K562 (cell line): ENCODE measurements at regions not wholly inside any gene's neighbourhood (a gene's known extent, or its start where the extent isn't known, plus 50 kb on each side); places are given as distances from the start of the nearest gene placed in this dataset.

Experiments
- ATAC-seq: fragments of 200-7000 bp; cut with Tn5 transposase; 3 replicates; pipeline ENCODE4 v1.9.1; 2020; ENCODE audit warnings: moderate library complexity
- BruUV-seq: library from RNA; stranded (reverse); fragments of 400-500 nt; replicated peaks from 2 replicates; lab custom pipeline; 2021; lab: Mats Ljungman, UMichigan
- CTCF ChIA-PET: fragments of 300-600 bp; formaldehyde crosslinking; extraction: SDS; loops from one replicate; lab custom pipeline; 2021; ENCODE audit warnings: low intra/inter-chr PET ratio; lab: Yijun Ruan, JAX
- POLR2A ChIA-PET: fragments of 300-600, 350-650 bp; sonication (Branson Sonifier 250); formaldehyde crosslinking; extraction: SDS; loops from one replicate; lab custom pipeline; 2021; ENCODE audit warnings: antibody characterized with exemption, inconsistent platforms; lab: Yijun Ruan, JAX
- DNase-seq, 4 experiments: peaks; one replicate each; pipeline versions ENCODE4 v3.0.0 to v3.0.0-alpha.2; 2011 to 2018; ENCODE audit warnings: low spot score in 3 of 4, mixed read lengths in 3 of 4; ENCODE audit errors: extremely low read depth in 1 of 4
- FAIRE-seq: peaks from 2 replicates; lab custom pipeline; 2011; peaks lifted over from hg19 to GRCh38; lab: Jason Lieb, UNC
- H2AFZ ChIP-seq: 2 replicates; pipeline ENCODE4 v1.6.0; 2011; ENCODE audit warnings: low read depth, low read length, control low read depth, inconsistent platforms
- H3K27ac ChIP-seq: fragments of 200-600 bp; 3 replicates; pipeline ENCODE4 v1.8.0; 2011; ENCODE audit warnings: low read depth, mild to moderate bottlenecking, control low read depth, inconsistent platforms, low read length, moderate library complexity, mixed read lengths; ENCODE audit errors: extremely low read depth
- H3K27me3 ChIP-seq, 2 experiments: fragments of 300-600 bp in 1 of 2; 2 replicates in 1 of 2; 3 replicates in 1 of 2; pipeline versions ENCODE4 v1.6.0 to v1.8.0; 2011; ENCODE audit warnings: inconsistent platforms in 2 of 2, low read length in 2 of 2, mild to moderate bottlenecking in 1 of 2, mixed read lengths in 1 of 2, moderate library complexity in 1 of 2; ENCODE audit not compliant: control insufficient read depth in 2 of 2, insufficient read depth in 2 of 2
- H3K36me3 ChIP-seq: fragments of 300-600 bp; 3 replicates; pipeline ENCODE4 v1.8.0; 2011; ENCODE audit warnings: mild to moderate bottlenecking, low read length, inconsistent platforms; ENCODE audit not compliant: control insufficient read depth, insufficient read depth
- H3K4me1 ChIP-seq, 2 experiments: fragments of 200-600 bp in 1 of 2; replicated peaks in 1 of 2; 2 replicates in 1 of 2; 3 replicates in 1 of 2; pipeline versions ENCODE4 v1.5.1 to v1.8.0; 2011; ENCODE audit warnings: inconsistent platforms in 2 of 2, low read length in 2 of 2, mild to moderate bottlenecking in 1 of 2, mixed read lengths in 1 of 2, moderate library complexity in 1 of 2; ENCODE audit not compliant: control insufficient read depth in 2 of 2, insufficient read depth in 2 of 2
- H3K4me2 ChIP-seq: 2 replicates; pipeline ENCODE4 v1.6.1; 2011; ENCODE audit warnings: low read length, control low read depth, inconsistent platforms, mixed read lengths; ENCODE audit not compliant: insufficient read depth
- H3K4me3 ChIP-seq: fragments of 200-600 bp; sonication (generic), shearing (Covaris generic); 2 replicates; pipeline ENCODE4 v1.5.1; 2016; ENCODE audit warnings: control low read depth, inconsistent platforms
- H3K79me2 ChIP-seq: fragments of 200-600 bp; 3 replicates; pipeline ENCODE4 v1.8.0; 2011; ENCODE audit warnings: low read length, inconsistent platforms; ENCODE audit not compliant: control insufficient read depth, insufficient read depth
- H3K9ac ChIP-seq, 2 experiments: 2 replicates each; pipeline versions ENCODE4 v1.6.0 to v1.6.1; 2011; ENCODE audit warnings: low read depth in 2 of 2, low read length in 2 of 2, control low read depth in 1 of 2, inconsistent platforms in 1 of 2, mild to moderate bottlenecking in 1 of 2, mixed read lengths in 1 of 2; ENCODE audit not compliant: insufficient read depth in 1 of 2
- H3K9me1 ChIP-seq: one replicate; pipeline ENCODE4 v1.6.0; 2011; ENCODE audit warnings: inconsistent platforms, mild to moderate bottlenecking, low read length, moderate library complexity; ENCODE audit not compliant: control insufficient read depth, insufficient read depth
- H3K9me3 ChIP-seq: replicated peaks from 2 replicates; pipeline ENCODE4 v1.5.1; 2011; ENCODE audit warnings: low read depth, low read length, inconsistent platforms; ENCODE audit not compliant: control insufficient read depth, insufficient read depth
- H4K20me1 ChIP-seq: replicated peaks from 2 replicates; pipeline ENCODE4 v1.6.1; 2011; ENCODE audit warnings: low read length, inconsistent platforms, mixed read lengths; ENCODE audit not compliant: control insufficient read depth, insufficient read depth
- FOXP1 ChIP-seq: sonication (generic); formaldehyde crosslinking; IDR thresholded peaks from 2 replicates; pipeline ENCODE4 v1.8.0; 2022; ENCODE audit warnings: mild to moderate bottlenecking, missing genetic modification reagents
- HCFC1 ChIP-seq: IDR thresholded peaks from 2 replicates; pipeline ENCODE4 v1.6.1; 2012; ENCODE audit warnings: low read depth, low read length, improper control_type of control experiment
- JUN ChIP-seq, 2 experiments: sonication (generic) in 1 of 2; formaldehyde crosslinking in 1 of 2; IDR thresholded peaks; 2 replicates each; pipeline versions ENCODE4 v1.6.1 to v1.8.0; 2012 to 2022; ENCODE audit warnings: borderline replicate concordance in 2 of 2, mild to moderate bottlenecking in 2 of 2, improper control_type of control experiment in 1 of 2, low read depth in 1 of 2, low read length in 1 of 2, missing genetic modification reagents in 1 of 2
- MCM7 ChIP-seq, 2 experiments: fragments of 450-650 bp; IDR thresholded peaks; 2 replicates each; pipeline ENCODE4 v1.6.1; 2016 to 2018
- NR4A1 ChIP-seq, 2 experiments: fragments of 250-450 bp in 1 of 2; fragments of 450-650 bp in 1 of 2; sonication (Bioruptor Pico) in 1 of 2; IDR thresholded peaks; 2 replicates each; pipeline versions ENCODE4 v1.4.0 to v1.6.1; 2016 to 2020; ENCODE audit warnings: mild to moderate bottlenecking in 2 of 2, missing compliant biosample characterization in 1 of 2, missing genetic modification characterization in 1 of 2, moderate library complexity in 1 of 2
- PTRF ChIP-seq: fragments of 450-650 bp; IDR thresholded peaks from 2 replicates; pipeline ENCODE4 v1.6.1; 2016; ENCODE audit warnings: mild to moderate bottlenecking, missing genetic modification characterization, missing compliant biosample characterization
- SNRNP70 ChIP-seq: fragments of 200-400 bp; formaldehyde crosslinking; optimal IDR thresholded peaks from 2 replicates; pipeline ENCODE3; 2017; ENCODE audit warnings: low read depth, low read length
- SREBF2 ChIP-seq: sonication (generic); formaldehyde crosslinking; IDR thresholded peaks from 2 replicates; pipeline ENCODE4 v1.4.0; 2020; ENCODE audit warnings: mild to moderate bottlenecking, missing genetic modification reagents
- TAF9B ChIP-seq: fragments of 450-650 bp; IDR thresholded peaks from 2 replicates; pipeline ENCODE4 v1.6.1; 2018; ENCODE audit warnings: mild to moderate bottlenecking; ENCODE audit not compliant: partially characterized antibody
- TBP ChIP-seq: optimal IDR thresholded peaks from 2 replicates; pipeline ENCODE3; 2011; ENCODE audit warnings: low read depth, low read length, improper control_type of control experiment
- ZBTB8A ChIP-seq: fragments of 450-650 bp; IDR thresholded peaks from 2 replicates; pipeline ENCODE4 v1.6.1; 2018; ENCODE audit warnings: mild to moderate bottlenecking, moderate library complexity; ENCODE audit not compliant: partially characterized antibody
- ZNF280B ChIP-seq: fragments of 250-450 bp; sonication (Bioruptor Pico); IDR thresholded peaks from 2 replicates; pipeline ENCODE4 v1.5.1; 2021; ENCODE audit warnings: mild to moderate bottlenecking
- ZNF324 ChIP-seq: fragments of 250-450 bp; sonication (Bioruptor Pico); IDR thresholded peaks from 2 replicates; pipeline ENCODE4 v1.4.0; 2020; ENCODE audit warnings: mild to moderate bottlenecking
- ZNF551 ChIP-seq: fragments of 250-450 bp; sonication (Bioruptor Pico); IDR thresholded peaks from 2 replicates; pipeline ENCODE4 v1.5.0; 2021; ENCODE audit warnings: mild to moderate bottlenecking, moderate library complexity
- in situ Hi-C: fragments of 300-500 bp; cut with MboI; formaldehyde crosslinking; loops from 4 replicates; pipeline ENCODE4 v1.15.0; 2018; ENCODE audit warnings: inconsistent platforms, mixed read lengths
- intact Hi-C: fragments of 100-400 bp; cut with micrococcal nuclease; formaldehyde crosslinking; loops from 2 replicates; pipeline ENCODE4 v1.14.2; 2022
- TF ChIP-seq, protein P1 (sequence below): sonication (generic); formaldehyde crosslinking; IDR thresholded peaks from 2 replicates; pipeline ENCODE4 v1.9.0; 2022; ENCODE audit warnings: mild to moderate bottlenecking, missing genetic modification reagents
- TF ChIP-seq, protein P2 (sequence below): sonication (generic); formaldehyde crosslinking; IDR thresholded peaks from 2 replicates; pipeline ENCODE4 v1.8.0; 2022; ENCODE audit warnings: mild to moderate bottlenecking, missing genetic modification reagents
- TF ChIP-seq, protein P3 (sequence below): fragments of 450-650 bp; formaldehyde crosslinking; IDR thresholded peaks from 2 replicates; pipeline ENCODE4 v1.4.0; 2020; ENCODE audit warnings: mild to moderate bottlenecking, moderate library complexity

DNA sequence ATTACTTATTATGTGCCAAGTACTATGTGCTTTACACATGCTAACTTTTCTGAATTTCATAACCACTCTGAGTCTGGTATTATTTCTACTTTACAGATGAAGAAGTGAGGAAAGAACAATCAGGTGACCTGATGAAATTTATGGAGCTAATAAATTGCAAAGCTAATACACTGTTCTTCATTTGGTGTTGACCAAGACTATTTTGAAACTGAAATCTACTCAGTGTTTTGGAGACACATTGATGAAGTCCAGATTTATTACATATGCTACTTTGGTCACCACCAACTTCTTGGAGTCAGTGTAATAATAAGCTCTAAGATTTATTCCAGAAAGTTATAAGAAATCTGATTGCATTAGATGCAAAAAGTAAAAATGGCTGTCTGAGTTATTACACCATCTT is 637.9 kb downstream of the FAT4 start:
- DNase-seq (no peak), FAIRE-seq (no peak), ATAC-seq (no peak)
- Histone ChIP-seq H3K9ac (no peak overlapping the region), H3K9me3 (no peaks in the 10 kb centered on the region), H3K4me1 (no peaks in the 10 kb centered on the region), H3K9me1 (no peaks in the 10 kb centered on the region), H3K27ac (no peak overlapping the region), H3K4me3 (no peak overlapping the region), H3K36me3 (no peaks in the 10 kb centered on the region), H3K27me3 (no peaks in the 10 kb centered on the region), H2AFZ (no peak overlapping the region), H3K79me2 (no peaks in the 10 kb centered on the region), H4K20me1 (no peaks in the 10 kb centered on the region), H3K4me2 (no peak overlapping the region)
- intact Hi-C loops: no loop called here
- in situ Hi-C loops: no loop called here
- no TSS peak for BruUV-seq
- CTCF ChIA-PET: no interaction called here
- POLR2A ChIA-PET: no interaction called here
- TF ChIP-seq, protein P1, sequence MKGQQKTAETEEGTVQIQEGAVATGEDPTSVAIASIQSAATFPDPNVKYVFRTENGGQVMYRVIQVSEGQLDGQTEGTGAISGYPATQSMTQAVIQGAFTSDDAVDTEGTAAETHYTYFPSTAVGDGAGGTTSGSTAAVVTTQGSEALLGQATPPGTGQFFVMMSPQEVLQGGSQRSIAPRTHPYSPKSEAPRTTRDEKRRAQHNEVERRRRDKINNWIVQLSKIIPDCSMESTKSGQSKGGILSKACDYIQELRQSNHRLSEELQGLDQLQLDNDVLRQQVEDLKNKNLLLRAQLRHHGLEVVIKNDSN: no peak
- TF ChIP-seq ZNF324 (CRISPR knock-in tag) (no peak), TBP (no peak), HCFC1 (no peak), FOXP1 (CRISPR knock-in tag) (no peak), ZNF551 (no peak), PTRF (no peak), ZNF280B (CRISPR knock-in tag) (no peak), JUN (IDR thresholded peaks at IDR 0.05; ENCODE audit: borderline replicate concordance, low read depth, low read length) (no peak), JUN (CRISPR knock-in tag; IDR thresholded peaks at IDR 0.05; ENCODE audit: borderline replicate concordance) (no peak), ZBTB8A (no peak), NR4A1 (CRISPR knock-in tag; IDR thresholded peaks at IDR 0.05) (no peak), NR4A1 (tag; IDR thresholded peaks at IDR 0.05) (no peak), SREBF2 (CRISPR knock-in tag) (no peak), TAF9B (no peak), MCM7 (IDR thresholded peaks at IDR 0.05) (no peak), SNRNP70 (no peak)
- TF ChIP-seq, protein P2, sequence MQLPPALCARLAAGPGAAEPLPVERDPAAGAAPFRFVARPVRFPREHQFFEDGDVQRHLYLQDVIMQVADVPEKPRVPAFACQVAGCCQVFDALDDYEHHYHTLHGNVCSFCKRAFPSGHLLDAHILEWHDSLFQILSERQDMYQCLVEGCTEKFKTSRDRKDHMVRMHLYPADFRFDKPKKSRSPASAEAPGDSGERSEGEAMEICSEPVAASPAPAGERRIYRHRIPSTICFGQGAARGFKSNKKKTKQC (CRISPR knock-in tag): no peak
- TF ChIP-seq, protein P3, sequence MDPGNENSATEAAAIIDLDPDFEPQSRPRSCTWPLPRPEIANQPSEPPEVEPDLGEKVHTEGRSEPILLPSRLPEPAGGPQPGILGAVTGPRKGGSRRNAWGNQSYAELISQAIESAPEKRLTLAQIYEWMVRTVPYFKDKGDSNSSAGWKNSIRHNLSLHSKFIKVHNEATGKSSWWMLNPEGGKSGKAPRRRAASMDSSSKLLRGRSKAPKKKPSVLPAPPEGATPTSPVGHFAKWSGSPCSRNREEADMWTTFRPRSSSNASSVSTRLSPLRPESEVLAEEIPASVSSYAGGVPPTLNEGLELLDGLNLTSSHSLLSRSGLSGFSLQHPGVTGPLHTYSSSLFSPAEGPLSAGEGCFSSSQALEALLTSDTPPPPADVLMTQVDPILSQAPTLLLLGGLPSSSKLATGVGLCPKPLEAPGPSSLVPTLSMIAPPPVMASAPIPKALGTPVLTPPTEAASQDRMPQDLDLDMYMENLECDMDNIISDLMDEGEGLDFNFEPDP (CRISPR knock-in tag): no peak
